ENCODE measurements at regions not wholly inside any gene's neighbourhood (a gene's known extent, or its start where the extent isn't known, plus 50 kb on each side); places are given as distances from the start of the nearest gene placed in this dataset.

GRCh38 chr3:56923526-56924224 is 121.9 kb upstream of the ARHGEF3 start:
- TF ChIP-seq, protein P1, sequence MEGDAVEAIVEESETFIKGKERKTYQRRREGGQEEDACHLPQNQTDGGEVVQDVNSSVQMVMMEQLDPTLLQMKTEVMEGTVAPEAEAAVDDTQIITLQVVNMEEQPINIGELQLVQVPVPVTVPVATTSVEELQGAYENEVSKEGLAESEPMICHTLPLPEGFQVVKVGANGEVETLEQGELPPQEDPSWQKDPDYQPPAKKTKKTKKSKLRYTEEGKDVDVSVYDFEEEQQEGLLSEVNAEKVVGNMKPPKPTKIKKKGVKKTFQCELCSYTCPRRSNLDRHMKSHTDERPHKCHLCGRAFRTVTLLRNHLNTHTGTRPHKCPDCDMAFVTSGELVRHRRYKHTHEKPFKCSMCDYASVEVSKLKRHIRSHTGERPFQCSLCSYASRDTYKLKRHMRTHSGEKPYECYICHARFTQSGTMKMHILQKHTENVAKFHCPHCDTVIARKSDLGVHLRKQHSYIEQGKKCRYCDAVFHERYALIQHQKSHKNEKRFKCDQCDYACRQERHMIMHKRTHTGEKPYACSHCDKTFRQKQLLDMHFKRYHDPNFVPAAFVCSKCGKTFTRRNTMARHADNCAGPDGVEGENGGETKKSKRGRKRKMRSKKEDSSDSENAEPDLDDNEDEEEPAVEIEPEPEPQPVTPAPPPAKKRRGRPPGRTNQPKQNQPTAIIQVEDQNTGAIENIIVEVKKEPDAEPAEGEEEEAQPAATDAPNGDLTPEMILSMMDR (IDR thresholded peaks at IDR 0.05; ENCODE audit: low read length): no peak
- no peak for TF ChIP-seq EZH2 (IDR thresholded peaks at IDR 0.05; ENCODE audit: borderline replicate concordance, low read length)
